ENCODE measurements at regions not wholly inside any gene's neighbourhood (a gene's known extent, or its start where the extent isn't known, plus 50 kb on each side); places are given as distances from the start of the nearest gene placed in this dataset.

DNA sequence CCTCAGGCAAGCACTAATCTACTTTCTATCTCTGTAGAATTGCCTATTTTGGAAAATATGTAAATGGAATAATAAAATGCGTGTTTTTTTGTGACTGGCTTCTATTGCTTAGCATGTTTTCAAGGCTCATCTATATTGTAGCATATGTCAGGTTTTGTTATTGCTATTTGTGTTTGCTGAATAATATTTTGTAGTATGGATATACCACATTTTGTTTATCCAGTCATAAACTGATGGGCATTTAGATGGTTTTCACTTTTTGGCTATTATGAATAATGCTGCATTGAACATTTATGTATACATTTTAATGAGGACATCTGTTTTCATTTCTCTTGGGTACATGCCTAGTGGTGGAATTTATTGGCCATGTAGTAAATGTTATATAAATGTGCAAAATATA, 183.3 kb upstream of the ZP4 start:
- no peaks in the 10 kb centered on the region for H3K4me1 ChIP-seq (ENCODE audit: insufficient read depth, low read length)
- no peaks in the 10 kb centered on the region for H3K23me2 ChIP-seq (ENCODE audit: insufficient read length, low read depth, low read length, poor library complexity, severe bottlenecking)
- WGBS (ENCODE audit: extremely low coverage, insufficient read length, low lambda C conversion rate) = no CpG with 5 or more reads among the region's 1 CpG
- H4K20me1 ChIP-seq (ENCODE audit: control insufficient read depth, insufficient read depth, insufficient read length) = no peaks in the 10 kb centered on the region
- H3K56ac ChIP-seq (ENCODE audit: insufficient read length, low read depth, low read length) = no peak overlapping the region
- no peak overlapping the region for H3K9ac ChIP-seq (ENCODE audit: extremely low read depth, insufficient read length, low read length)
- no peaks in the 10 kb centered on the region for H3K27me3 Mint-ChIP-seq (ENCODE audit: low read depth)
- H3K36me3 Mint-ChIP-seq (ENCODE audit: insufficient read depth in 1 of 3, low read depth in 3 of 3) = peaks cover 2 to 12% (median 3%) of the 10 kb centered on the region in 3 experiments; a peak in 4 of 7 replicates
- H2BK15ac ChIP-seq (ENCODE audit: low read depth, low read length) = no peak overlapping the region
- no peaks in the 10 kb centered on the region for H3K79me1 ChIP-seq (ENCODE audit: insufficient read depth, low read depth, low read length, poor library complexity, severe bottlenecking)
- H3K27ac ChIP-seq (ENCODE audit: insufficient read length, low read depth, low read length) = no peak overlapping the region
- H4K8ac ChIP-seq (replicated peaks; ENCODE audit: insufficient read length, low read depth, low read length) = no peak overlapping the region
- H3K9me3 ChIP-seq (ENCODE audit: control insufficient read depth, low read depth, low read length) = no peaks in the 10 kb centered on the region
- H2AK5ac ChIP-seq (ENCODE audit: insufficient read length, low read length) = no peak overlapping the region
- peaks cover 6 to 7% of the 10 kb centered on the region in 2 experiments; a peak in 3 of 4 replicates for H3K4me1 Mint-ChIP-seq
- H2BK12ac ChIP-seq (ENCODE audit: insufficient read length, low read depth, low read length) = no peak overlapping the region
- H2AFZ ChIP-seq (ENCODE audit: low read length) = no peak overlapping the region
- H4K91ac ChIP-seq (ENCODE audit: insufficient read length, low read depth, low read length) = no peak overlapping the region
- H3K18ac ChIP-seq (ENCODE audit: insufficient read length, low read depth, low read length) = no peak overlapping the region
- H3K4ac ChIP-seq (ENCODE audit: low read depth, low read length) = no peak overlapping the region
- H3K79me2 ChIP-seq (ENCODE audit: insufficient read depth, low read length) = no peaks in the 10 kb centered on the region
- H3K4me3 Mint-ChIP-seq = no peak overlapping the region
- H4K5ac ChIP-seq (ENCODE audit: insufficient read length, low read depth, low read length) = no peak overlapping the region
- no peak overlapping the region for H3K27ac Mint-ChIP-seq
- H3K4me2 ChIP-seq (ENCODE audit: insufficient read depth, insufficient read length, low read length) = no peak overlapping the region
- H2BK120ac ChIP-seq (ENCODE audit: low read depth, low read length, poor library complexity, severe bottlenecking) = no peak overlapping the region
- H3K9me3 Mint-ChIP-seq = peaks cover 0 to 10% of the 10 kb centered on the region in 2 experiments; a peak in 3 of 5 replicates
- DNase-seq = no peak
- H3T11ph ChIP-seq (ENCODE audit: low read length) = no peak overlapping the region
- H2BK20ac ChIP-seq (ENCODE audit: low read depth, low read length, poor library complexity, severe bottlenecking) = no peak overlapping the region
- TF ChIP-seq, protein P1, sequence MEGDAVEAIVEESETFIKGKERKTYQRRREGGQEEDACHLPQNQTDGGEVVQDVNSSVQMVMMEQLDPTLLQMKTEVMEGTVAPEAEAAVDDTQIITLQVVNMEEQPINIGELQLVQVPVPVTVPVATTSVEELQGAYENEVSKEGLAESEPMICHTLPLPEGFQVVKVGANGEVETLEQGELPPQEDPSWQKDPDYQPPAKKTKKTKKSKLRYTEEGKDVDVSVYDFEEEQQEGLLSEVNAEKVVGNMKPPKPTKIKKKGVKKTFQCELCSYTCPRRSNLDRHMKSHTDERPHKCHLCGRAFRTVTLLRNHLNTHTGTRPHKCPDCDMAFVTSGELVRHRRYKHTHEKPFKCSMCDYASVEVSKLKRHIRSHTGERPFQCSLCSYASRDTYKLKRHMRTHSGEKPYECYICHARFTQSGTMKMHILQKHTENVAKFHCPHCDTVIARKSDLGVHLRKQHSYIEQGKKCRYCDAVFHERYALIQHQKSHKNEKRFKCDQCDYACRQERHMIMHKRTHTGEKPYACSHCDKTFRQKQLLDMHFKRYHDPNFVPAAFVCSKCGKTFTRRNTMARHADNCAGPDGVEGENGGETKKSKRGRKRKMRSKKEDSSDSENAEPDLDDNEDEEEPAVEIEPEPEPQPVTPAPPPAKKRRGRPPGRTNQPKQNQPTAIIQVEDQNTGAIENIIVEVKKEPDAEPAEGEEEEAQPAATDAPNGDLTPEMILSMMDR (conservative IDR thresholded peaks at IDR 0.05) = no peak
- no peak overlapping the region for H3K14ac ChIP-seq (ENCODE audit: insufficient read depth, low read length)
- H3K27me3 ChIP-seq (ENCODE audit: insufficient read depth, low read length) = no peaks in the 10 kb centered on the region
- H3K23ac ChIP-seq (ENCODE audit: insufficient read length, low read depth, low read length) = no peak overlapping the region
- H2BK5ac ChIP-seq (ENCODE audit: insufficient read length, low read length) = no peak overlapping the region
